Stomach (tissue), 8 donors: ENCODE measurements at regions not wholly inside any gene's neighbourhood (a gene's known extent, or its start where the extent isn't known, plus 50 kb on each side); places are given as distances from the start of the nearest gene placed in this dataset.
"Not testable (repeated sequence)": the region's sequence is repeated elsewhere in the genome, so short reads cannot be mapped to it uniquely, and the experiment has no call there.

Source experiments
- DNase-seq, 2 donors: peaks; one replicate each; pipeline versions ENCODE4 v3.0.0 to v3.0.0-alpha.2; 2013 to 2019
- H3K27ac ChIP-seq, 5 donors: fragments of 200-600 bp in 4 of 5; sonication (generic) in 4 of 5; one replicate each; pipeline ENCODE4 v1.5.1; 2013 to 2019; ENCODE audit warnings: mild to moderate bottlenecking in 1 of 5, moderate library complexity in 1 of 5
- H3K27me3 ChIP-seq, 3 donors: fragments of 200-600 bp; sonication (generic); one replicate each; pipeline ENCODE4 v1.5.1; 2017 to 2019; ENCODE audit warnings: mixed run types in 1 of 3
- H3K36me3 ChIP-seq, 4 donors: fragments of 200-600 bp; sonication (generic); 1 replicate in 3 of 4; 2 replicates in 1 of 4; pipeline ENCODE4 v1.5.1; 2016 to 2019
- H3K4me1 ChIP-seq, 4 donors: fragments of 200-600 bp; sonication (generic); one replicate each; pipeline ENCODE4 v1.5.1; 2016 to 2019
- H3K4me3 ChIP-seq, 4 donors: fragments of 200-600 bp; sonication (generic) in 3 of 4; one replicate each; pipeline ENCODE4 v1.5.1; 2016 to 2019; ENCODE audit warnings: mild to moderate bottlenecking in 1 of 4
- H3K9me3 ChIP-seq, 4 donors: fragments of 200-600 bp; sonication (generic); one replicate each; pipeline ENCODE4 v1.5.1; 2016 to 2019
- CTCF ChIP-seq, 7 experiments: fragments of 450-650 bp in 4 of 7; fragments of 200-600 bp in 3 of 7; sonication (generic) in 3 of 7; IDR thresholded peaks; one replicate each; pipeline ENCODE4 v1.5.1; 2016 to 2019; ENCODE audit warnings: antibody characterized with exemption in 7 of 7, control low read depth in 2 of 7, mild to moderate bottlenecking in 1 of 7
- EP300 ChIP-seq: sonication (generic); formaldehyde crosslinking; IDR thresholded peaks from one replicate; pipeline ENCODE4 v1.6.1; 2017; ENCODE audit warnings: antibody characterized with exemption
- POLR2A ChIP-seq, 4 donors: fragments of 450-650 bp; IDR thresholded peaks; one replicate each; pipeline ENCODE4 v1.6.1; 2016; ENCODE audit warnings: antibody characterized with exemption in 4 of 4, control low read depth in 2 of 4, mild to moderate bottlenecking in 1 of 4, moderate library complexity in 1 of 4
- POLR2AphosphoS5 ChIP-seq, 3 donors: sonication (generic); formaldehyde crosslinking; IDR thresholded peaks; one replicate each; pipeline ENCODE4 v1.6.1; 2016; ENCODE audit warnings: antibody characterized with exemption in 3 of 3
- WGBS, 5 donors: extraction: QIAGEN DNeasy Blood & Tissue Kit in 3 of 5; methylation state at CpG; one replicate each; pipeline versions ENCODE4 v1.1.5 to v1.1.7; 2013 to 2018; 5-methylcytosine and 5-hydroxymethylcytosine counted together
- intact Hi-C: fragments of 100-400 bp; cut with DNase I; formaldehyde crosslinking; loops from one replicate; pipeline ENCODE4 v1.15.1; 2023; ENCODE audit warnings: low total_unique reads
- donor health status: healthy with polysubstance abuse.
- donor health status: Bipolar disorder and iron deficiency.
- donor health status: healthy.

DNA sequence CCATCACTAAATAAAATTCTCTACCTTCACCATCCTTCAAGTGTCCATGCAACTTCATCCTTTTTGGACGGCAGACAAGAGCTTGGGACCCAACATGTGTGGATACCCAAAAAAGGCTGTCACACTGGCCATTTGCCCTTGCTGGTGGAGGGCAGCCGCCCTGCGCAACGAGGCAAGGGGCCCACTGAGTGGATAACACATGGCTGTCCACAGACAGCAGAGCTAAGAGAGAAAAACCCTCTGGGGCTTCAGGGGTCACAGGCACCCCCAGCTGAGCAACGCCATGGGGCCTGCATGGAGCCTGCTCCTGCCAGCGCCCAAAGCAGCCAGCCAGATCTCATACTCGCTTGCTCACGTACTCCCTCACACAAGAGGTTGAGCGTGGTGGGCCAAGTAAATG is 205.9 kb upstream of the NREP start:
- TF ChIP-seq POLR2AphosphoS5 (IDR thresholded peaks at IDR 0.05): no peak
- no peak for TF ChIP-seq EP300
- TF ChIP-seq CTCF (IDR thresholded peaks at IDR 0.05): no peak
- TF ChIP-seq POLR2A (IDR thresholded peaks at IDR 0.05): no peak
- H3K9me3 ChIP-seq: no peaks in the 10 kb centered on the region
- no peak overlapping the region for H3K27ac ChIP-seq
- DNase-seq: no peak
- WGBS, 5 donors: 90 to 96% (median 95%) methylated on average over 7 to 9 of the region's 9 CpGs
- H3K36me3 ChIP-seq: no peaks in the 10 kb centered on the region
- H3K27me3 ChIP-seq: no peaks in the 10 kb centered on the region
- intact Hi-C loops: no loop called here
- H3K4me3 ChIP-seq: no peak overlapping the region
- no peaks in the 10 kb centered on the region for H3K4me1 ChIP-seq

DNA sequence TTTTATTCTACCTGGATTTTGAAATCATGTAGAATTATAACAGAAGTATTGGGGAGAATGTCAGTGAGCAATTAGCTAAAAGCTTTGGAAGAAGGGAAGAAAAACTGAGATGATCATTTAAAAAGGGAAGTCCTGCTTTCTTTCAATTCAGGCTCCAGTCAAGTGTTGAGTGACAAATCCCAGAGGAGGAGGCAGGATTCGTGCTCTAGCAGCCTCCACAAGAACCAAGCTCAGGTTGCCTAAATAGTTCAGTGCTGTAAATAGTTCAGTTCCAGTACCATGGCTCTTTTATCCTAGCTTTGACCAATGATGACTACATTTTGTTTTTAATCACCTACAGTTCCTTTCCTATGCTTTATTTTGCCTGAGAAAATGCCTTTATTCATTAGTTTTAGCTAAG is 204.9 kb upstream of the NREP start:
- H3K4me1 ChIP-seq: no peaks in the 10 kb centered on the region
- H3K36me3 ChIP-seq: no peaks in the 10 kb centered on the region
- H3K27me3 ChIP-seq: no peaks in the 10 kb centered on the region
- TF ChIP-seq CTCF (IDR thresholded peaks at IDR 0.05): no peak
- no peak for TF ChIP-seq POLR2A (IDR thresholded peaks at IDR 0.05)
- TF ChIP-seq POLR2AphosphoS5 (IDR thresholded peaks at IDR 0.05): no peak
- TF ChIP-seq EP300: no peak
- no peak overlapping the region for H3K4me3 ChIP-seq
- H3K27ac ChIP-seq: no peak overlapping the region
- H3K9me3 ChIP-seq: no peaks in the 10 kb centered on the region
- DNase-seq: no peak
- WGBS, 5 donors: 59 to 72% (median 64%) methylated on average over 1 of the region's 1 CpG
- intact Hi-C loops: no loop called here

GRCh38 chr5:111960476-111961215 is 203.7 kb upstream of the NREP start:
- no peak overlapping the region for H3K4me3 ChIP-seq
- TF ChIP-seq POLR2A (IDR thresholded peaks at IDR 0.05) (no peak), CTCF (IDR thresholded peaks at IDR 0.05) (no peak), EP300 (no peak), POLR2AphosphoS5 (IDR thresholded peaks at IDR 0.05) (no peak)
- no peaks in the 10 kb centered on the region for H3K9me3 ChIP-seq
- 56 to 79% (median 71%) methylated on average over 2 of the region's 2 CpGs for WGBS, 5 donors
- no peak overlapping the region for H3K27ac ChIP-seq
- H3K4me1 ChIP-seq: no peaks in the 10 kb centered on the region
- no peak for DNase-seq
- H3K36me3 ChIP-seq: no peaks in the 10 kb centered on the region
- H3K27me3 ChIP-seq: no peaks in the 10 kb centered on the region
- intact Hi-C loops: no loop called here

DNA sequence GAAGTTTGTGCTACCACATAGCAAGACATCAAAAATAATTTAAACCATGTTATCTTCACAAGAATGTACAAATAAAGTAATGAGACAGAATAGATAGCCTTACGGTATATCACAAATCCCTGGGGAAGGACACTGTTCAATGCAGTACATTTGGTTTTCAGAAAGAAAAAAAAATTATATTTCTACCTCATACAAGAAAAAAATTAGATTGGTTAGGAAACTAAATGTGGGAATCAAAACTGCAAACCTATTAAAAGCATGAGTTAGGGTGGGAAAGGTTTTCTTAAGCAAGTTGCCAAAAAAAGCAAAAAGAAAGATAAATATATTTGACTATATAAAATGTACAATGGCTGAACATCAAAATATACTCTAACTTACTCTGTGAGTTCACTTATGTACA is 201.9 kb upstream of the NREP start:
- H3K4me3 ChIP-seq: no peak overlapping the region
- no peak for DNase-seq
- H3K27ac ChIP-seq: no peak overlapping the region
- H3K36me3 ChIP-seq: no peaks in the 10 kb centered on the region
- H3K4me1 ChIP-seq: no peaks in the 10 kb centered on the region
- whole genome bisulfite sequencing, 5 donors: 30 to 66% (median 47%) methylated on average over 1 of the region's 1 CpG
- H3K9me3 ChIP-seq: no peaks in the 10 kb centered on the region
- H3K27me3 ChIP-seq: no peaks in the 10 kb centered on the region
- intact Hi-C loops: no loop called here
- TF ChIP-seq POLR2A (IDR thresholded peaks at IDR 0.05): no peak
- no peak for TF ChIP-seq CTCF (IDR thresholded peaks at IDR 0.05)
- TF ChIP-seq POLR2AphosphoS5 (IDR thresholded peaks at IDR 0.05): no peak
- TF ChIP-seq EP300: no peak

GRCh38 chr5:111956765-111957164 is 199.8 kb upstream of the NREP start:
- H3K9me3 ChIP-seq, H3K27me3 ChIP-seq, DNase-seq, H3K36me3 ChIP-seq, H3K4me1 ChIP-seq, H3K4me3 ChIP-seq, intact Hi-C loops, H3K27ac ChIP-seq: not testable (repeated sequence)
- WGBS, 5 donors: 91 to 99% (median 97%) methylated on average over 3 of the region's 3 CpGs
